Neuron (in vitro differentiated cells): ENCODE measurements at regions not wholly inside any gene's neighbourhood (a gene's known extent, or its start where the extent isn't known, plus 50 kb on each side); places are given as distances from the start of the nearest gene placed in this dataset.

ENCODE experiments used
- H2AFZ ChIP-seq: one replicate; pipeline ENCODE4 v1.6.1; 2013; ENCODE audit warnings: low read depth, mild to moderate bottlenecking, inconsistent platforms, low read length, moderate library complexity
- H3K27me3 ChIP-seq: one replicate; pipeline ENCODE4 v1.6.1; 2013; ENCODE audit warnings: low read length; ENCODE audit not compliant: insufficient read depth
- H3K36me3 ChIP-seq: one replicate; pipeline ENCODE4 v1.6.1; 2013; ENCODE audit warnings: low read length; ENCODE audit not compliant: insufficient read depth
- H3K4me1 ChIP-seq: one replicate; pipeline ENCODE4 v1.6.1; 2013; ENCODE audit warnings: low read length; ENCODE audit not compliant: insufficient read depth
- H3K4me3 ChIP-seq: 2 replicates; pipeline ENCODE4 v1.5.1; 2013; ENCODE audit warnings: mild to moderate bottlenecking, low read length, moderate library complexity
- H3K9me3 ChIP-seq: one replicate; pipeline ENCODE4 v1.6.1; 2013; ENCODE audit warnings: low read length

- Histone ChIP-seq H3K9me3 (peaks cover 4% of the 10 kb centered on the region), H2AFZ (no peak overlapping the region)
These were observed 145.8 kb upstream of the MEF2C start for GRCh38 chr5:89028595-89029285.

GRCh38 chr5:89024045-89024444 is 141.1 kb upstream of the MEF2C start:
- Histone ChIP-seq H2AFZ (no peak overlapping the region), H3K4me3 (no peak overlapping the region), H3K9me3 (peaks cover 4% of the 10 kb centered on the region), H3K36me3 (no peaks in the 10 kb centered on the region), H3K27me3 (no peaks in the 10 kb centered on the region), H3K4me1 (peaks cover 4% of the 10 kb centered on the region)

More at GRCh38 chr5:89028595-89029285, 145.8 kb upstream of the MEF2C start:
- H3K36me3 ChIP-seq = no peaks in the 10 kb centered on the region
- H3K4me1 ChIP-seq = no peaks in the 10 kb centered on the region
- no peaks in the 10 kb centered on the region for H3K27me3 ChIP-seq
- no peak overlapping the region for H3K4me3 ChIP-seq

GRCh38 chr5:89020926-89021610 is 138.1 kb upstream of the MEF2C start:
- Histone ChIP-seq H3K36me3 (no peaks in the 10 kb centered on the region), H2AFZ (no peak overlapping the region), H3K9me3 (no peaks in the 10 kb centered on the region), H3K27me3 (no peaks in the 10 kb centered on the region), H3K4me3 (no peak overlapping the region), H3K4me1 (peaks cover 4% of the 10 kb centered on the region)

- H3K27me3 ChIP-seq = no peaks in the 10 kb centered on the region
- H3K4me3 ChIP-seq = no peak overlapping the region
- H3K9me3 ChIP-seq = no peaks in the 10 kb centered on the region
- peaks cover 16% of the 10 kb centered on the region for H3K4me1 ChIP-seq
- H3K36me3 ChIP-seq = no peaks in the 10 kb centered on the region
- H2AFZ ChIP-seq = no peak overlapping the region
These were observed 133.8 kb upstream of the MEF2C start for GRCh38 chr5:89016741-89017303.

GRCh38 chr5:89015409-89015808 is 132.4 kb upstream of the MEF2C start:
- H3K4me1 ChIP-seq = peaks cover 16% of the 10 kb centered on the region
- H3K9me3 ChIP-seq = no peaks in the 10 kb centered on the region
- no peaks in the 10 kb centered on the region for H3K36me3 ChIP-seq
- H3K27me3 ChIP-seq = no peaks in the 10 kb centered on the region
- H3K4me3 ChIP-seq = no peak overlapping the region
- H2AFZ ChIP-seq = no peak overlapping the region

GRCh38 chr5:89011778-89012711 is 129.1 kb upstream of the MEF2C start:
- peak overlapping the region; percentile 83 for H2AFZ ChIP-seq
- no peak overlapping the region for H3K4me3 ChIP-seq
- H3K9me3 ChIP-seq = no peaks in the 10 kb centered on the region
- no peaks in the 10 kb centered on the region for H3K27me3 ChIP-seq
- H3K36me3 ChIP-seq = no peaks in the 10 kb centered on the region
- H3K4me1 ChIP-seq = peaks cover 14% of the 10 kb centered on the region

GRCh38 chr5:89010512-89010911 is 127.5 kb upstream of the MEF2C start:
- H2AFZ ChIP-seq = no peak overlapping the region
- no peaks in the 10 kb centered on the region for H3K36me3 ChIP-seq
- no peak overlapping the region for H3K4me3 ChIP-seq
- peaks cover 14% of the 10 kb centered on the region for H3K4me1 ChIP-seq
- no peaks in the 10 kb centered on the region for H3K9me3 ChIP-seq
- no peaks in the 10 kb centered on the region for H3K27me3 ChIP-seq

GRCh38 chr5:89008291-89008690 is 125.3 kb upstream of the MEF2C start:
- no peak overlapping the region for H3K4me3 ChIP-seq
- peaks cover 14% of the 10 kb centered on the region for H3K4me1 ChIP-seq
- H3K36me3 ChIP-seq = no peaks in the 10 kb centered on the region
- H2AFZ ChIP-seq = no peak overlapping the region
- no peaks in the 10 kb centered on the region for H3K27me3 ChIP-seq
- no peaks in the 10 kb centered on the region for H3K9me3 ChIP-seq

- no peaks in the 10 kb centered on the region for H3K27me3 ChIP-seq
- H2AFZ ChIP-seq = no peak overlapping the region
- H3K4me3 ChIP-seq = no peak overlapping the region
- H3K9me3 ChIP-seq = no peaks in the 10 kb centered on the region
- H3K36me3 ChIP-seq = no peaks in the 10 kb centered on the region
- H3K4me1 ChIP-seq = no peaks in the 10 kb centered on the region
These were observed 123.0 kb upstream of the MEF2C start for GRCh38 chr5:89005990-89006389.

GRCh38 chr5:89004379-89004778 is 121.4 kb upstream of the MEF2C start:
- H3K4me3 ChIP-seq = no peak overlapping the region
- no peaks in the 10 kb centered on the region for H3K9me3 ChIP-seq
- no peaks in the 10 kb centered on the region for H3K27me3 ChIP-seq
- no peaks in the 10 kb centered on the region for H3K36me3 ChIP-seq
- no peak overlapping the region for H2AFZ ChIP-seq
- H3K4me1 ChIP-seq = no peaks in the 10 kb centered on the region

GRCh38 chr5:89003563-89004036 is 120.6 kb upstream of the MEF2C start:
- H3K4me1 ChIP-seq = no peaks in the 10 kb centered on the region
- H3K9me3 ChIP-seq = no peaks in the 10 kb centered on the region
- no peaks in the 10 kb centered on the region for H3K27me3 ChIP-seq
- H2AFZ ChIP-seq = no peak overlapping the region
- no peaks in the 10 kb centered on the region for H3K36me3 ChIP-seq
- H3K4me3 ChIP-seq = no peak overlapping the region

GRCh38 chr5:88999853-89000252 is 116.9 kb upstream of the MEF2C start:
- Histone ChIP-seq H3K9me3 (no peaks in the 10 kb centered on the region), H3K36me3 (no peaks in the 10 kb centered on the region), H3K27me3 (no peaks in the 10 kb centered on the region), H2AFZ (no peak overlapping the region), H3K4me3 (no peak overlapping the region), H3K4me1 (no peaks in the 10 kb centered on the region)
